ENCODE measurements at regions not wholly inside any gene's neighbourhood (a gene's known extent, or its start where the extent isn't known, plus 50 kb on each side); places are given as distances from the start of the nearest gene placed in this dataset.

DNA sequence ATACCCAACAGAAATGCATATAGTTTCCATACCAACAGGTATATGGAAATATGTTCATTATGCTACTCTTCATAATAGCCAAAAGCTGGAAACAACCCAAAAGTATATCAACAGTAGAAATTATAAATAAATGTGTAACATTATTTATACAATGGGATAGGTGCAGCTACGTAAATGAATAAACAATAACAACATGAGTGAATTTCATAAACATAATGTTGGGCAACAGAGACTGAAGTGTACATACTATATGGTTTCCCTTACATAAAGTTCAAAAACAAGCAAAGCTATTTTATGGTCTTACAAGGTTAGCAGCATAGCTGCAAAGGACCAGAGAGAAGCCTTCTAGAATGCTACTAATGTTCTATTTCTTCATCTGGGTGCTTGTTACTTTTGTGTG is 305.0 kb downstream of the INSC start:
- TF ChIP-seq, protein P1, sequence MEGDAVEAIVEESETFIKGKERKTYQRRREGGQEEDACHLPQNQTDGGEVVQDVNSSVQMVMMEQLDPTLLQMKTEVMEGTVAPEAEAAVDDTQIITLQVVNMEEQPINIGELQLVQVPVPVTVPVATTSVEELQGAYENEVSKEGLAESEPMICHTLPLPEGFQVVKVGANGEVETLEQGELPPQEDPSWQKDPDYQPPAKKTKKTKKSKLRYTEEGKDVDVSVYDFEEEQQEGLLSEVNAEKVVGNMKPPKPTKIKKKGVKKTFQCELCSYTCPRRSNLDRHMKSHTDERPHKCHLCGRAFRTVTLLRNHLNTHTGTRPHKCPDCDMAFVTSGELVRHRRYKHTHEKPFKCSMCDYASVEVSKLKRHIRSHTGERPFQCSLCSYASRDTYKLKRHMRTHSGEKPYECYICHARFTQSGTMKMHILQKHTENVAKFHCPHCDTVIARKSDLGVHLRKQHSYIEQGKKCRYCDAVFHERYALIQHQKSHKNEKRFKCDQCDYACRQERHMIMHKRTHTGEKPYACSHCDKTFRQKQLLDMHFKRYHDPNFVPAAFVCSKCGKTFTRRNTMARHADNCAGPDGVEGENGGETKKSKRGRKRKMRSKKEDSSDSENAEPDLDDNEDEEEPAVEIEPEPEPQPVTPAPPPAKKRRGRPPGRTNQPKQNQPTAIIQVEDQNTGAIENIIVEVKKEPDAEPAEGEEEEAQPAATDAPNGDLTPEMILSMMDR (conservative IDR thresholded peaks at IDR 0.05; ENCODE audit: low read depth in 2 of 2) = no peak
- TF ChIP-seq POLR2AphosphoS5 (IDR thresholded peaks at IDR 0.05; ENCODE audit: low read depth) = no peak
- TF ChIP-seq, protein P2, sequence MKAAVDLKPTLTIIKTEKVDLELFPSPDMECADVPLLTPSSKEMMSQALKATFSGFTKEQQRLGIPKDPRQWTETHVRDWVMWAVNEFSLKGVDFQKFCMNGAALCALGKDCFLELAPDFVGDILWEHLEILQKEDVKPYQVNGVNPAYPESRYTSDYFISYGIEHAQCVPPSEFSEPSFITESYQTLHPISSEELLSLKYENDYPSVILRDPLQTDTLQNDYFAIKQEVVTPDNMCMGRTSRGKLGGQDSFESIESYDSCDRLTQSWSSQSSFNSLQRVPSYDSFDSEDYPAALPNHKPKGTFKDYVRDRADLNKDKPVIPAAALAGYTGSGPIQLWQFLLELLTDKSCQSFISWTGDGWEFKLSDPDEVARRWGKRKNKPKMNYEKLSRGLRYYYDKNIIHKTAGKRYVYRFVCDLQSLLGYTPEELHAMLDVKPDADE (IDR thresholded peaks at IDR 0.05) = no peak
- TF ChIP-seq EZH2 (IDR thresholded peaks at IDR 0.05; ENCODE audit: low read depth, unreplicated experiment) = no peak
- TF ChIP-seq, protein P3, sequence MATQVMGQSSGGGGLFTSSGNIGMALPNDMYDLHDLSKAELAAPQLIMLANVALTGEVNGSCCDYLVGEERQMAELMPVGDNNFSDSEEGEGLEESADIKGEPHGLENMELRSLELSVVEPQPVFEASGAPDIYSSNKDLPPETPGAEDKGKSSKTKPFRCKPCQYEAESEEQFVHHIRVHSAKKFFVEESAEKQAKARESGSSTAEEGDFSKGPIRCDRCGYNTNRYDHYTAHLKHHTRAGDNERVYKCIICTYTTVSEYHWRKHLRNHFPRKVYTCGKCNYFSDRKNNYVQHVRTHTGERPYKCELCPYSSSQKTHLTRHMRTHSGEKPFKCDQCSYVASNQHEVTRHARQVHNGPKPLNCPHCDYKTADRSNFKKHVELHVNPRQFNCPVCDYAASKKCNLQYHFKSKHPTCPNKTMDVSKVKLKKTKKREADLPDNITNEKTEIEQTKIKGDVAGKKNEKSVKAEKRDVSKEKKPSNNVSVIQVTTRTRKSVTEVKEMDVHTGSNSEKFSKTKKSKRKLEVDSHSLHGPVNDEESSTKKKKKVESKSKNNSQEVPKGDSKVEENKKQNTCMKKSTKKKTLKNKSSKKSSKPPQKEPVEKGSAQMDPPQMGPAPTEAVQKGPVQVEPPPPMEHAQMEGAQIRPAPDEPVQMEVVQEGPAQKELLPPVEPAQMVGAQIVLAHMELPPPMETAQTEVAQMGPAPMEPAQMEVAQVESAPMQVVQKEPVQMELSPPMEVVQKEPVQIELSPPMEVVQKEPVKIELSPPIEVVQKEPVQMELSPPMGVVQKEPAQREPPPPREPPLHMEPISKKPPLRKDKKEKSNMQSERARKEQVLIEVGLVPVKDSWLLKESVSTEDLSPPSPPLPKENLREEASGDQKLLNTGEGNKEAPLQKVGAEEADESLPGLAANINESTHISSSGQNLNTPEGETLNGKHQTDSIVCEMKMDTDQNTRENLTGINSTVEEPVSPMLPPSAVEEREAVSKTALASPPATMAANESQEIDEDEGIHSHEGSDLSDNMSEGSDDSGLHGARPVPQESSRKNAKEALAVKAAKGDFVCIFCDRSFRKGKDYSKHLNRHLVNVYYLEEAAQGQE (IDR thresholded peaks at IDR 0.05; ENCODE audit: unreplicated experiment) = no peak
- TF ChIP-seq EZH2phosphoT487 (IDR thresholded peaks at IDR 0.05; ENCODE audit: unreplicated experiment) = no peak
- no peak for TF ChIP-seq NANOG (IDR thresholded peaks at IDR 0.05; ENCODE audit: borderline replicate concordance)
- TF ChIP-seq, protein P4, sequence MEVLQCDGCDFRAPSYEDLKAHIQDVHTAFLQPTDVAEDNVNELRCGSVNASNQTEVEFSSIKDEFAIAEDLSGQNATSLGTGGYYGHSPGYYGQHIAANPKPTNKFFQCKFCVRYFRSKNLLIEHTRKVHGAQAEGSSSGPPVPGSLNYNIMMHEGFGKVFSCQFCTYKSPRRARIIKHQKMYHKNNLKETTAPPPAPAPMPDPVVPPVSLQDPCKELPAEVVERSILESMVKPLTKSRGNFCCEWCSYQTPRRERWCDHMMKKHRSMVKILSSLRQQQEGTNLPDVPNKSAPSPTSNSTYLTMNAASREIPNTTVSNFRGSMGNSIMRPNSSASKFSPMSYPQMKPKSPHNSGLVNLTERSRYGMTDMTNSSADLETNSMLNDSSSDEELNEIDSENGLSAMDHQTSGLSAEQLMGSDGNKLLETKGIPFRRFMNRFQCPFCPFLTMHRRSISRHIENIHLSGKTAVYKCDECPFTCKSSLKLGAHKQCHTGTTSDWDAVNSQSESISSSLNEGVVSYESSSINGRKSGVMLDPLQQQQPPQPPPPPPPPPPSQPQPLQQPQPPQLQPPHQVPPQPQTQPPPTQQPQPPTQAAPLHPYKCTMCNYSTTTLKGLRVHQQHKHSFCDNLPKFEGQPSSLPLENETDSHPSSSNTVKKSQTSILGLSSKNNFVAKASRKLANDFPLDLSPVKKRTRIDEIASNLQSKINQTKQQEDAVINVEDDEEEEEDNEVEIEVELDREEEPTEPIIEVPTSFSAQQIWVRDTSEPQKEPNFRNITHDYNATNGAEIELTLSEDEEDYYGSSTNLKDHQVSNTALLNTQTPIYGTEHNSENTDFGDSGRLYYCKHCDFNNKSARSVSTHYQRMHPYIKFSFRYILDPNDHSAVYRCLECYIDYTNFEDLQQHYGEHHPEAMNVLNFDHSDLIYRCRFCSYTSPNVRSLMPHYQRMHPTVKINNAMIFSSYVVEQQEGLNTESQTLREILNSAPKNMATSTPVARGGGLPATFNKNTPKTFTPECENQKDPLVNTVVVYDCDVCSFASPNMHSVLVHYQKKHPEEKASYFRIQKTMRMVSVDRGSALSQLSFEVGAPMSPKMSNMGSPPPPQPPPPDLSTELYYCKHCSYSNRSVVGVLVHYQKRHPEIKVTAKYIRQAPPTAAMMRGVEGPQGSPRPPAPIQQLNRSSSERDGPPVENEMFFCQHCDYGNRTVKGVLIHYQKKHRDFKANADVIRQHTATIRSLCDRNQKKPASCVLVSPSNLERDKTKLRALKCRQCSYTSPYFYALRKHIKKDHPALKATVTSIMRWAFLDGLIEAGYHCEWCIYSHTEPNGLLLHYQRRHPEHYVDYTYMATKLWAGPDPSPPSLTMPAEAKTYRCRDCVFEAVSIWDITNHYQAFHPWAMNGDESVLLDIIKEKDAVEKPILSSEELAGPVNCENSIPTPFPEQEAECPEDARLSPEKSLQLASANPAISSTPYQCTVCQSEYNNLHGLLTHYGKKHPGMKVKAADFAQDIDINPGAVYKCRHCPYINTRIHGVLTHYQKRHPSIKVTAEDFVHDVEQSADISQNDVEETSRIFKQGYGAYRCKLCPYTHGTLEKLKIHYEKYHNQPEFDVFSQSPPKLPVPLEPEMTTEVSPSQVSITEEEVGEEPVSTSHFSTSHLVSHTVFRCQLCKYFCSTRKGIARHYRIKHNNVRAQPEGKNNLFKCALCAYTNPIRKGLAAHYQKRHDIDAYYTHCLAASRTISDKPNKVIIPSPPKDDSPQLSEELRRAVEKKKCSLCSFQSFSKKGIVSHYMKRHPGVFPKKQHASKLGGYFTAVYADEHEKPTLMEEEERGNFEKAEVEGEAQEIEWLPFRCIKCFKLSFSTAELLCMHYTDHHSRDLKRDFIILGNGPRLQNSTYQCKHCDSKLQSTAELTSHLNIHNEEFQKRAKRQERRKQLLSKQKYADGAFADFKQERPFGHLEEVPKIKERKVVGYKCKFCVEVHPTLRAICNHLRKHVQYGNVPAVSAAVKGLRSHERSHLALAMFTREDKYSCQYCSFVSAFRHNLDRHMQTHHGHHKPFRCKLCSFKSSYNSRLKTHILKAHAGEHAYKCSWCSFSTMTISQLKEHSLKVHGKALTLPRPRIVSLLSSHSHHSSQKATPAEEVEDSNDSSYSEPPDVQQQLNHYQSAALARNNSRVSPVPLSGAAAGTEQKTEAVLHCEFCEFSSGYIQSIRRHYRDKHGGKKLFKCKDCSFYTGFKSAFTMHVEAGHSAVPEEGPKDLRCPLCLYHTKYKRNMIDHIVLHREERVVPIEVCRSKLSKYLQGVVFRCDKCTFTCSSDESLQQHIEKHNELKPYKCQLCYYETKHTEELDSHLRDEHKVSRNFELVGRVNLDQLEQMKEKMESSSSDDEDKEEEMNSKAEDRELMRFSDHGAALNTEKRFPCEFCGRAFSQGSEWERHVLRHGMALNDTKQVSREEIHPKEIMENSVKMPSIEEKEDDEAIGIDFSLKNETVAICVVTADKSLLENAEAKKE (CRISPR knock-in tag; IDR thresholded peaks at IDR 0.05) = no peak
- no peak for TF ChIP-seq CREB1 (CRISPR knock-in tag; IDR thresholded peaks at IDR 0.05; ENCODE audit: low read depth)
